ENCODE measurements at regions not wholly inside any gene's neighbourhood (a gene's known extent, or its start where the extent isn't known, plus 50 kb on each side); places are given as distances from the start of the nearest gene placed in this dataset.
A peak's percentile ranks its signal among the peaks of the same experiment; 100 is the strongest.
"Not testable (repeated sequence)": the region's sequence is repeated elsewhere in the genome, so short reads cannot be mapped to it uniquely, and the experiment has no call there.

GRCh38 chr5:56311306-56311905 lies 78.3 kb upstream of the ANKRD55 start:
- no peak for DNase-seq

GRCh38 chr5:56310711-56311204 lies 77.6 kb upstream of the ANKRD55 start:
- DNase-seq: no peak

- DNase-seq: no peak
These were observed 76.2 kb upstream of the ANKRD55 start for GRCh38 chr5:56309262-56309826.

- no peak for DNase-seq
These were observed 74.7 kb upstream of the ANKRD55 start for GRCh38 chr5:56307714-56308333.

GRCh38 chr5:56306433-56307150 lies 73.5 kb upstream of the ANKRD55 start:
- no peak for DNase-seq

GRCh38 chr5:56305001-56305950 lies 72.1 kb upstream of the ANKRD55 start:
- no peak for DNase-seq

GRCh38 chr5:56303511-56303910 lies 70.4 kb upstream of the ANKRD55 start:
- no peak for DNase-seq

- DNase-seq: no peak
These were observed 68.9 kb upstream of the ANKRD55 start for GRCh38 chr5:56302027-56302426.

GRCh38 chr5:56301069-56301468 lies 67.9 kb upstream of the ANKRD55 start:
- peak; percentile 7 to 61 for DNase-seq

- DNase-seq: no peak
These were observed 66.1 kb upstream of the ANKRD55 start for GRCh38 chr5:56299212-56299611.

GRCh38 chr5:56298336-56299090 lies 65.4 kb upstream of the ANKRD55 start:
- DNase-seq: no peak

GRCh38 chr5:56297851-56298250 lies 64.7 kb upstream of the ANKRD55 start:
- DNase-seq: no peak

- DNase-seq: not testable (repeated sequence)
These were observed 62.2 kb upstream of the ANKRD55 start for GRCh38 chr5:56295311-56295710.

- DNase-seq: no peak
These were observed 61.2 kb upstream of the ANKRD55 start for GRCh38 chr5:56294354-56294753.

GRCh38 chr5:56292874-56293273 lies 59.7 kb upstream of the ANKRD55 start:
- DNase-seq: not testable (repeated sequence)

- DNase-seq: no peak
These were observed 58.7 kb upstream of the ANKRD55 start for GRCh38 chr5:56291661-56292374.

GRCh38 chr5:56291079-56291643 lies 58.0 kb upstream of the ANKRD55 start:
- no peak for DNase-seq

- DNase-seq: no peak
These were observed 57.4 kb upstream of the ANKRD55 start for GRCh38 chr5:56290378-56291078.

- no peak for DNase-seq
These were observed 56.5 kb upstream of the ANKRD55 start for GRCh38 chr5:56289602-56289987.
